ENCODE measurements at regions not wholly inside any gene's neighbourhood (a gene's known extent, or its start where the extent isn't known, plus 50 kb on each side); places are given as distances from the start of the nearest gene placed in this dataset.

DNA sequence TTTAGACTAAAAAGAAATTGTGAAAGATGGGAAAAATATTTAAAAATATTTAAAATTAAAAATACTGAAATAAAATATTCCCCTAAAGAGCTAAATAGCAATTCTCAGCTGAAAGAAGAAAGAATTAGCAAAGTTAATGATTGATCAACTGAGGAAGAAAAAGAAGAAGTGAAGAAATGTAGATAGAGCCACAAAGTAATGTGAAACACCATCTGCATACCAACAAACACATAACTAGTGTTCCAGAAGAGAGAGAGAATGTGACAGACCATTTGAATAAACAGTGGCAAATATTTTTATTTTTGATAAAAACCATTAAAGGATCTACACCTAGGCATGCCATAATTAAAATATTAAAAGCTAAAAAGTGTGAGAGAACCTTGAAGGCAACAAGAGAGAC lies 784.5 kb upstream of the ZWINT start:
- no peak for DNase-seq (ENCODE audit: low spot score)
- no peak for ATAC-seq (ENCODE audit: low FRiP score)
- TF ChIP-seq, protein P1, sequence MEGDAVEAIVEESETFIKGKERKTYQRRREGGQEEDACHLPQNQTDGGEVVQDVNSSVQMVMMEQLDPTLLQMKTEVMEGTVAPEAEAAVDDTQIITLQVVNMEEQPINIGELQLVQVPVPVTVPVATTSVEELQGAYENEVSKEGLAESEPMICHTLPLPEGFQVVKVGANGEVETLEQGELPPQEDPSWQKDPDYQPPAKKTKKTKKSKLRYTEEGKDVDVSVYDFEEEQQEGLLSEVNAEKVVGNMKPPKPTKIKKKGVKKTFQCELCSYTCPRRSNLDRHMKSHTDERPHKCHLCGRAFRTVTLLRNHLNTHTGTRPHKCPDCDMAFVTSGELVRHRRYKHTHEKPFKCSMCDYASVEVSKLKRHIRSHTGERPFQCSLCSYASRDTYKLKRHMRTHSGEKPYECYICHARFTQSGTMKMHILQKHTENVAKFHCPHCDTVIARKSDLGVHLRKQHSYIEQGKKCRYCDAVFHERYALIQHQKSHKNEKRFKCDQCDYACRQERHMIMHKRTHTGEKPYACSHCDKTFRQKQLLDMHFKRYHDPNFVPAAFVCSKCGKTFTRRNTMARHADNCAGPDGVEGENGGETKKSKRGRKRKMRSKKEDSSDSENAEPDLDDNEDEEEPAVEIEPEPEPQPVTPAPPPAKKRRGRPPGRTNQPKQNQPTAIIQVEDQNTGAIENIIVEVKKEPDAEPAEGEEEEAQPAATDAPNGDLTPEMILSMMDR (IDR thresholded peaks at IDR 0.05) = no peak

DNA sequence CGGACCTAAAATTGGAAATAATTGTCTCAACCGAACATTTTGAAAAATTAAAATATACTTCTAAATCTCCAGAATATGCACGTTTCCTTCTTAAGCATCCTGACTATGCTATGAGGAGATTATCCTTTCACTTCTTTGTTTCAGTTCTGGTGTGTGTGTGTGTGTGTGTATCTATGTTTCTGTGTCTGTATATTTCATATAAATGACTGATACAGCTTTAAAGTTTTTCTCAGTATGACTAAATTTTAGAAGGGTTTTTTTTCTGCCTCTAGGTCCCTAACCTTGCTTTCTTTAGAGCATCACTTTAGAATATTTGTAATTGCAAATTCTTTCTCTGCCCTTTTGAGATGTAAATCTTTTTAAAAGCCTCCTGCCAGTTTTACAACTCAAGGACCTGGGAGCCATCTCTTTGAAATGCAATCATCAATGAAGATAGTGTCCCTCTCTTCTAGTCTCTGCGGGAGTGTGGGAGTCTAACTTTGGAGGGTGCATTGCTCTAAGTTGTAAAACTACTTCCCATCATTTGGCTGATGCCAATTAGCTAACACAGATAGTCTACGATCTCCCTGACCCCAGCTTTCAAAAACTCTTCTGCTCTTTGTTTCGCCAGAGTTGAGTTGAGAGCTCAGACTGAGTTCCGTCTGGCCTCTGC lies 782.0 kb upstream of the ZWINT start:
- DNase-seq (ENCODE audit: low spot score) = no peak
- TF ChIP-seq, protein P1 (IDR thresholded peaks at IDR 0.05) = no peak
- no peak for ATAC-seq (ENCODE audit: low FRiP score)

DNA sequence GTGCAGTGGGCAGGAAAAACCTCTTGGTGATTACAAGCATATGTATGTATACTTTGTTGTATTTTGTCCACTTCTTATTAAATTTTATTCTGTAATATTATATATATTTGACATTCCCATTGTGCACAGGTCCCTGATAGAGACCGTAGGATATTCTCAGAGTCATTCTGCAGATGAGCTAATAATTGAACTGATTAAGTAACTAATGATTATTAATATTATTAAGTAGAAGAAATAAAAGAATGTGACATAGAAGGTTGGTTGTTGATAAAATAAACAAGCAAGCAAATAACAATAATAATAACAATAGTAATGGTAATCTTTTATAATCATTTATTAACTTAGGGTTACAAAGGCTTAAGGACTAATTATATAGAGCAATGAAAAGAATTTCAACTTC lies 780.6 kb upstream of the ZWINT start:
- DNase-seq (ENCODE audit: low spot score) = no peak
- TF ChIP-seq, protein P1 (IDR thresholded peaks at IDR 0.05) = no peak
- no peak for ATAC-seq (ENCODE audit: low FRiP score)

DNA sequence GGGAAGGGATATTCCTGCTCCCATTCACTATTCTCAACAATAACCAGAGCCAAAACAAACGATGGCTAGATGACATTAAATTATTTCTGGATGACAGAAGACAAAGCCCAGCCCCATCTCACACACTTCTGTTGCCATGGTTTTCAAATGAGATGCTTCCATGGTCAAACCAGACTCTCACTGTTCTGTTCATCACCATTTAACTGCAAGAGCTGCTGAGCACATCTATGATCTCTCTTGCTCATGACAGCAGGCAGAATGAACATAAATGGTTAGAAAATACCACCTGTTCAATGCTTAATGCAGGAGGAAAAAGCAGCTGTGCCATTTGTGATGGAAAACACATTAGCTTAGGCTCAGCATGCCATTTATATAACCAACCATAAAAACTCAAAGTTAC lies 758.6 kb upstream of the ZWINT start:
- TF ChIP-seq, protein P1 (IDR thresholded peaks at IDR 0.05) = no peak
- no peak for ATAC-seq (ENCODE audit: low FRiP score)
- no peak for DNase-seq (ENCODE audit: low spot score)

DNA sequence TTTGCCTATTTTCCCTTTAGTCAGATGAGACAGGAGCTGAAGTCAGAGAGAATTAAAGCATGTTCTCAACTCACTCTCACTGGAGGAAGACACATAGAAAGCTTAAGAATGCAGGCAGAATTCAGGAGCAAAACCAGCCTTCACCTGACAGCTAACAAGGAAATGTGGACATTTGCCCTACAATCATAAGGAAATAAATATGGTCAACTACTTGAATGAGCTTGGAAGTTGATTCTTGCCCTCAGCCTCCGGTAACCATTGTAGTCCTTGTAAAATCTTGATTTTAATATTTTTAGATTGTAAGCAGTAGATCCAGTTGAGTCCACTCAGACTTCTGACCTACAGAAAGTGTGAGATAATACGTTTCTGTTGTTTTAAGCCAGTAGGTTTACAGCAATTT lies 752.5 kb upstream of the ZWINT start:
- TF ChIP-seq, protein P1 (IDR thresholded peaks at IDR 0.05) = no peak
- ATAC-seq (ENCODE audit: low FRiP score) (no peak), DNase-seq (ENCODE audit: low spot score) (no peak)

DNA sequence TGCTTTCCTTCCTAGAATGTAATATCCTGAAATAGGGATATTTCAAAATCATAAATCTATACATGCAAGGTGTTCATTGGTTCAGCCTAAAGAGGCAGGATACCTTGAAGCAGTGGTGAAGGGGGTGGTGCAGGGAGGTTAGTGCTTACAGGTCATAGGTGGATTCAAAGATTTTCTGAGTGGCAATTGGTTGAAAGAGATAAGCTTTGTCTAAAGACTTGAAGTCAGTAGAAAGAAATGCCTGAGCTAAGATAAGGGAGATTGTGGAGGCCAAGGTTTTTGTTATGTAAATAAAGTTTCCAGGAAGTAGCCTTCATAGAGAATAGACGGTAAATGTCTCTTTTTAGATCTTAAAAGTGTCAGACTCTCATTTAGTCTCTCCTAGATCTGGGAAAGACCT lies 741.2 kb upstream of the ZWINT start:
- TF ChIP-seq, protein P1 (IDR thresholded peaks at IDR 0.05) = no peak
- DNase-seq (ENCODE audit: low spot score) = no peak
- no peak for ATAC-seq (ENCODE audit: low FRiP score)

DNA sequence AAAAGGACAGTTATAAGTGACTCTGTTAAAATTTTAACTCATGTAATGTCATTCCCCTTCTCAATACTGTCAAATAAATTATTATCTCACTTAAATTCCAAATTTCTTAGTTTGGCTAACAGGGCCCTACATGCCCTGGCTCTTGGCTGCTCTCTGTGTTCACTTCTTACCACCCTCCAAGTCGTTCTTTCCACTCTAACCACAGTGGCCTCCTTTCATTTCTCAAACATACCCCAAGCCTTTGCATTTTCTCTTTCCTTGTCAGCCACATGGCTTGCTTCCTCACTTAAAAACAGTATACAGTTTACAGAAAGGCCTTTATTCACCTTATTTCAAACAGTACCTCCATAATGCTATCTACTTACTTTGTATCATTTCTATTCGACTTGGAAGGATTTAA lies 737.1 kb upstream of the ZWINT start:
- ATAC-seq (ENCODE audit: low FRiP score) (no peak), DNase-seq (ENCODE audit: low spot score) (no peak)
- TF ChIP-seq, protein P1 (IDR thresholded peaks at IDR 0.05) = no peak
